Activated T-cell treated with anti-CD3 and anti-CD28 coated beads for 1 hour (primary cell): ENCODE measurements at regions not wholly inside any gene's neighbourhood (a gene's known extent, or its start where the extent isn't known, plus 50 kb on each side); places are given as distances from the start of the nearest gene placed in this dataset.
"Not testable (repeated sequence)": the region's sequence is repeated elsewhere in the genome, so short reads cannot be mapped to it uniquely, and the experiment has no call there.

ENCODE experiments used
- DNase-seq: peaks from one replicate; pipeline ENCODE4 v3.0.0-alpha.2; 2020; ENCODE audit warnings: low read depth

DNA sequence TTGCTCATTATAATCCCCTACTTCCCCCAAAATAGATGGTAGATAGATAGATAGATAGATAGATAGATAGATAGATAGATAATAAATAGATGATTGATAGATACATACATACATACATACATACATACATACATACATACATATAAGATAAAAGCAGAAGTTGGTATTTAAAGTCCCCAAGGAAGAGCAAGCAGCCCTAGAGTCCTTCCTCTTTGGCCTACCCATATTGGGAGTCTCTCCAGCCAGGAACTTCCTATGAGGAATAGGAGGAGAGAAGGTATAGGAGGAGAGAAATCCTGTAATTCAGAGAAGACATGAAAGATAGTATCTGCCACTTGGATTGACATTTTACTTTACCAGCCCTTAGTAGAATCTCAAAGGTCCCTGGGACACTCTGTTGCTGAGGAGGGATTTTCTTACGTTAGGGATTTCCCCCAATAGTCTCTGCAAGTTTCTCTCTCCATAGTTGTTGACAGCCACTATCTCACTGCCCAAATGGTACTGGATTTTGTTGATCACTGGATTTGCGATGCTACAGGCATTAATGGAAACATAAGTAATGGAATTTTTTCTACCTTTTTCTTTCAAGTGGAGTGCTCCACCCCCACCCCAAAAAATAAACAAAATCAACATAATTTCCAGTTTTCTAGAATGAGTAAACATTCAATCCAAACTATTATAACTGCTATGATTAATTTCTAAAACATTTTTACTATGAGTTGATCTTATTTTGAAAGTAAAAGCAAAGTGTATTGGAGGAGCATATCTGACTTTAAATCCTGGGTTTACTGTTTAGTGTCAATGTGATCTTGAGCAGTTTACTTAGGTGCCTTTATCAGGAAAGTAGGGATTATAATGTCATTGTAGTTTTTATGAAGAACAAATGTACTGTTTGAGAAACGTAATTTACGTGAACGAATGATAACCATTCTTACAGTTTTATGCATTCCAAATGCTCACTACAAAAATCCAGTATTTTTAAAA is 93.2 kb upstream of the TNFSF4 start:
- no peak for DNase-seq

DNA sequence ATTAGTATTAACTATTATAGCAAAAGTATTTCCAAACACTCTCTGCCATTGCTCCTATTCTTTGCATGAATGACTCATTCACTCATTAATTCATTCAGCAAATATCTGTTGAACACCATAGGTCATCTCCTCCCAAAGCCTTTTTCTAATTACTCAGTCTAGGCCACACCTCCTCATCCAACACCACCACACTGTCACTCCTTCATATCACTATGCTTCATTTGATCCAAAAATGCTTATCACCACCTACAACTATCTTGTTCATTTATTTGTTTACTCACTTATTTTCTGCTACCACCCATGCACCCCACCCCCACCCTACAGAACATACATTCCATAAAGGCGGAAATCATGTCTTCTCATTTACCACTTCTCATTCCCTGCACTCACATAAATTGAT is 94.4 kb upstream of the TNFSF4 start:
- no peak for DNase-seq

DNA sequence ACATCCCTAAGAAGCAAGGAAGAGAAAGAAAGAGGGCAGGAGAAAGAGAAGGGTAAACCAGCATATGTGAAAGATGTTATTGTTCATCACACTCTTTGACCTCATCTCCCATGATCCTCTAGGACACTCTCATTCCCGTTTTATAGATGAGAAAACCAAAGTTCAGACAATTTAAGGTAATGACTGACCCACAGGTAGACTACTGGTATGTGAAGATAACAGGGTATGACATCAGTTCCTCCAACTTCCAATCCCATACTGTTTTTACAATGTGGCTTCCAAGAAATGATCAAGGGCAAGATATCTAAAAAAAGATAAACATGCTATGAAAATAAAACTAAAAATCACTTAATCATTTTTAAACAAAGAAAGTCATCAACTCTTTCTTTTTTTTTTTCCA is 95.2 kb upstream of the TNFSF4 start:
- no peak for DNase-seq

- no peak for DNase-seq
These were observed 96.0 kb upstream of the TNFSF4 start for GRCh38 chr1:173302890-173303829.

- no peak for DNase-seq
These were observed 96.9 kb upstream of the TNFSF4 start for GRCh38 chr1:173303984-173304383.

DNA sequence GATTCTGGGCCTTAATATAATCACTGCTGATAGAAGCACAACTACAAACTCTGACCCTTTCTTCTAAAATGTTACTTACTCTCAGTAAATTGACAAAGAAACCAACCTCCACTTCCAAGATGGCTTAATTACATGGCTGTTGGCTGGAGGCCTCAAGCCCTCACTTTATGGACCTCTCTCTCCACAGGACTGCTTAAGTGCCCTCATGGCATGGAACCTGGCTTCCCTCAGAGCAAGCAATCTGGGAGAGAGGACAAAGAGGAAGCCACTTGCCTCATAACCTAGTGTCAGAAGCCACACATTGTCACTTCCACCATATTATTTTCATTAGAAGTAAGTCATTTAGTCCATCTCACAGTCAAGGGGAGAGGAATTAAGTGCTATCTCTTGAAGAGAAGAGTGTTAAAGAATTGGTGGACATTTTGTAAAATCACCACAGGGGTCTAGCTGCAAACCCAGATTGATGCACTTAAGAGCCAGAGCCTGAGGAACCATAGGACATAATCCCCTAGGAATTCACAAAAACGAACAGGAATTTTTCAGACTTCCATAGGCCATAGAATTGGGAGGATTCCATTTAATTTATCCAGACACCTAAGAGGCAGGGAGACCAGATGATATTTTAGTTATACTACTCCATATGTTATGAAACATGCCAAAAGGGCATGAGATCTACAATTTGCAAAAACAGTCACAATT is 97.5 kb upstream of the TNFSF4 start:
- no peak for DNase-seq

DNA sequence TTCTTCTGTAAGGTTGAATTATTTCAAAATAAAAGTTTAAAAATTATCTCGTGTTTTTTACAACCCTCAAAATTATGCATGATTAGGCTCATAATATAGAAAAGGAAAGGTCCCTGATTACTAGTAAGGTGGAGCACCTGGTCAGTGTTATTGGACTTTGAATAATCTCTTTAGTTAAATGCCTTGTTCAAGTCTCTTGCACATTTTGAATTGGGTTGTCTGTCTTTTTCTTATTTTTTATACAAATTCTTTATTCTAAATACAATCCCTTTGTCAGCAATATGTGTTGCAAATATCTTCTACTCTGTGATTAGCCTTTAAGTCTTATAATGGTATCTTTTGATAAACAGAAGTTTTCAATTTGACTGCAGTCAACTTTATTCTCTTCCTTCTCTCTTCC is 100.7 kb upstream of the TNFSF4 start:
- no peak for DNase-seq

DNA sequence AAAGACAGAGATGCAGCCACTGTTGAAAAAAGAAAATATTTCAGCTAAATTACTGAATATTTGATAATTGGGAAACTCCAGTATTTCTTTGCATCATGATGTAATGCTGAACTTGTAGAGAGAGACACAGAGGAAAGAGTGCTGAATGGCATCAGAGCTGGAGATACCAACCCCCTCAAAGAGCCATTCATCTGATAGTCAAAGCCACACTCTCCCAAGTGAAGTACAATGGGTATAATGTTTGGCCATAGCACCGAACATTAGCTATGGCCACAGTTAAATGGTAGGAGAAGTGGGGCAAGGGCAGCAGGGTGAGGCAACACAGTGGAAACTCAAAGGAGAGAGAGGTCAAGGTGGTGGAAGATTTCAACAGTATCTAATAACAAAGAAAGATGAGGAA is 107.5 kb upstream of the TNFSF4 start:
- DNase-seq: no peak

- DNase-seq: no peak
These were observed 108.2 kb upstream of the TNFSF4 start for GRCh38 chr1:173315296-173315695.

GRCh38 chr1:173318788-173319187 is 111.7 kb upstream of the TNFSF4 start:
- DNase-seq: no peak

- DNase-seq: not testable (repeated sequence)
These were observed 117.2 kb upstream of the TNFSF4 start for GRCh38 chr1:173324352-173324751.

DNA sequence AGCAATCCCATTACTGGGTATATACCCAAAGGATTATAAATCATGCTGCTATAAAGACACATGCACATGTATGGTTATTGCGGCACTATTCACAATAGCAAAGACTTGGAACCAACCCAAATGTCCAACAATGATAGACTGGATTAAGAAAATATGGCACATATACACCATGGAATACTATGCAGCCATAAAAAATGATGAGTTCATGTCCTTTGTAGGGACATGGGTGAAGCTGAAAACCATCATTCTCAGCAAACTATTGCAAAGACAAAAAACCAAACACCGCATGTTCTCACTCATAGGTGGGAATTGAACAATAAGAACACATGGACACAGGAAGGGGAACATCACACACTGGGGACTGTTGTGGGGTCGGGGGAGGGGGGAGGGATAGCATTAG is 120.9 kb upstream of the TNFSF4 start:
- not testable (repeated sequence) for DNase-seq

DNA sequence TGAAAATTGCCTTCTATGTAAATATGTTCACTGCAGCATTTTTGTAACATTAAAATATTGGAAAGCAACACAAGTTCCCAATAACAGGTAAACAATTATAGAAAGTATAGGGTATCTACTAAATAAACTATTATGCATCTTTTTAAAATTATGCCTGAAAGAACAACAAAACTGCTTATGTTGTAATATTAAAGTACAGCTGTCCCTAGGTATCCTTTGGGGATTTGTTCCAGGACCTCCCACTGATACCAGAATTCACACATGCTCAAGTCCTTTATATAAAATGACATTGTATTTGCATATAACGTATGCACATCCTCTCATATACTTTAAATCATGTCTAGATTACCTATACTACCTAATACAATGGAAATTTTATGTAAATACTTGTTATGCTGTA is 121.8 kb upstream of the TNFSF4 start:
- DNase-seq: no peak

GRCh38 chr1:173329726-173330125 is 122.6 kb upstream of the TNFSF4 start:
- no peak for DNase-seq

DNA sequence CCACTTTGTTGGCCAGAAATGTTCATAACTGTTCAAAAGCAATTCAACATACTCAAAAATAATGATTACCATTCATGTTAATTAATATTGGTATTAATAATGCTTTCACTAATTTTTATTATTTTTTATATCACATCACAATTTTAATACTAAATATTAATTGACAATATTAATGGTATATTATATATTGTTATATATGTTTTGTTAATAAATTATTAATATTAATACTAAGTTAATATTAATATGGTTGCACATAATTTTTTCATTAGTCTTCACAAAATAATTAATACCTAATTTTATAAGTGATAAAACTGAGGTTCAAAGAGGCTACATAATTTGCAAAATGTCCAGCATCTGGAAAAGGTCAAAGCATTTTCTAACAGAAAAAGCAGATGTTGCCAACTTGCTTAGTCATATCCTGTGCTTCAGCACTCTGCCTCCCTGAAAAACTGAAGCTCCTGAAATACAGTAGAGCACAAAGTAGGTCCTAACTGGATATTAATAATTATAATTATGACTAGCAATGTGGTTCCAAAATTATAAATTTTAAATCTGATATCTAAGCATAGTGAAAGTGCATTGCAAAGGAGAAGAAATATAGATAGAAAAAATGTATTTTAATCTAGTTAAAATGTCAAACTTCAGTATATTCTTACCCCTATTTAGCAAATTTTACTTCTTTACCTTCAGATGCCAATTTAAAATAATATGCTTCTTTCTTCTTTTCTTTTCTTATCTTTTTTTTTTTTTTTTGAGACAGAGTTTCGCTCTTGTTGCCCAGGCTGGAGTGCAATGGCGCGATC is 123.2 kb upstream of the TNFSF4 start:
- no peak for DNase-seq

DNA sequence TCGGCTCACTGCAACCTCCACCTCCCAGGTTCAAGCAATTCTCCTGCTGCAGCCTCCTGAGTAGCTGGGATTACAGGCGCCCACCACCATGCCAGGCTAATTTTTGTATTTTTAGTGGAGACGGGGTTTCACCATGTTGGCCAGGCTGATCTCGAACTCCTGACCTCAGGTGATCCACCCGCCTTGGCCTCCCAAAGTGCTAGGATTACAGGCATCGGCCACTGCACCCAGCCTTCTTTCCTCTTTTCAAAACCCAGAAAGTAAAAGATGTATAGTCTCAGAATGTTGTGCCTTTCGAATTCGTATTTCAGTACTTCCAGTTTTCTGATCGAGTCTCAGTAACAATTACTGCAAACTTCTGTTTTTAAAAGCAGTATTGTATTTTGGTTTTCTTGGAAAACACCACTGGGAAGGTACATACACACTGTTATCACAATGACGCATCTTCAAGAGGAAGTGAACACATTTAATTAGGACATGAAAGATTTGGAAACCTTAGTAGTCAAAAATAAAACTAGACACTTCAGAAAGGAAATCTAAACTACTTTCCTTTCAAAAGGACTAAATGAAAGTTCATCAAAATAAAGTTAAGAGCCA is 123.9 kb upstream of the TNFSF4 start:
- DNase-seq: not testable (repeated sequence)

DNA sequence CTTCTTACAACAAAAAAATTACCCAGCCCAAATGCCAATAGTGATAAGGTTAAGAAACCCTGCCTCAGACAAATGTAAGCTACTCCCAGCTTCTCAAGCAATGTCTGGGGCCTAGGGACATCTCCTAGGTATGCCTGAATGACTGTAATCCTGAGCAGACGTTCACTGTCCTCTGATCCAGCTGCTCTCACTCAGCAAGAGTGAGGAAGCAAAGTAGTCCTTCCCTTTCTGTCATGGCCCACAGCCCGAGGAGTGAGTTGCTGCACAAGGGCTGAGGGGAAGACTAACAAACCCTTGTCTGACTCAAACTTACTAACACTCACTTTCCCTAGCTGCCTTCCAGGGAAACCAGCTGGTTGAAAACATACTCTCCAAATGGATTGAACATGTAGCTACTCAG is 124.9 kb upstream of the TNFSF4 start:
- no peak for DNase-seq

DNA sequence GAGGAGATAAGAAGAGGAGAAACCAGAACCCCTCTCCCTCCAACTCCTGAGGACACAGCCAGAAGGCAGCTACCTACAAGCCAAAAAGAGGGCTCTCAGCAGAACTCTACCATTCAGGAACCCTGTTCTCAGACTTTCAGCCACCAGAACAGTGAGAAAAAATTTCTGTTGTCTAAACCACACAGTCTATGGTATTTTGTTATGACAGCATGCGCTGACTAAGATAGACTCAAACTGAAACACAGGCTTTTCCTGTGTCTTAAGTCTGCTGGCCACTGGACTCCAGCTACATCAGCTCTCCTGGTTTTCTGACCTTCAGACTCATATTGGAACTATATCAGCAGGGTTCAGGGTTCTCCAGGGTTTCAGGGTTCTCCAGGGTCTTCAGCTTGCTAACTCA is 126.5 kb upstream of the TNFSF4 start:
- DNase-seq: no peak

DNA sequence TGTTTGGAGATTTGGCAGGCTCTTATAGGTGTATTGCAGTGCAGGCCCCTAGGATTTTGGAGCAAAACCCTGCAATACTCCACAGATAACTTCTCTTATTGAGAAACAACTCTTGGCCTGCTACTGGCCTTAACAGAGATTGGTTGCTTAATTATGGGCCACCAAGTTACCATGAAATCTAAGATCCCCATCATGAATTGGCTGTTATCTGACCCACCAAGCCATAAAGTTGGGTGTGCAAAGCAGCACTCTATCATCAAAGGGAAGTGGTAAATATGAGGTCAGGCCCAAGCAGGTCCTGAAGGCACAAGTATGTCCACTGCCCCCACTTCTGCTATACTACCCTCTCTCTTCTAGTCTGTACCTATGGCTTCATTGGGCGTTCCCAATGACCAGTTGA is 130.0 kb upstream of the TNFSF4 start:
- no peak for DNase-seq

GRCh38 chr1:173341307-173341706 is 134.2 kb upstream of the TNFSF4 start:
- no peak for DNase-seq

DNA sequence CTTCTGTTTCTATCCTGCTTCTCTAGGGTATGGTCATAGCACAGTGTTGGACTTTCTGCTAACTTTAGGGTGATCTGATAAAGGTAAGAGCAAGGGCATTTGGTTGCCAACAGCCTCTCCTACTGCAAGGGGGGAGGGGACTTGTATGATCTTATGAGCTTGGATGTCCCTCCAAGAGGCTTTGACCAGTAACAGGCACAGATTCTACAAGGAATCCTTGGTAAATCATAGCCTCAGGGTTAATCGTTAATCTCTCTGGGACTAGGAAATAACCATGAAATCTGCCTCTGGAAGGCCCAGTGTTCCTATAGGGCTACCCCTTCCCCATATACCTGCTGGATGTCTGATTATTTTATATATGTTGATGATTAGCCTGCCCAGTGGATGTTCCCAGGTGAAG is 134.8 kb upstream of the TNFSF4 start:
- DNase-seq: no peak
